ENCODE measurements at regions not wholly inside any gene's neighbourhood (a gene's known extent, or its start where the extent isn't known, plus 50 kb on each side); places are given as distances from the start of the nearest gene placed in this dataset.

DNA sequence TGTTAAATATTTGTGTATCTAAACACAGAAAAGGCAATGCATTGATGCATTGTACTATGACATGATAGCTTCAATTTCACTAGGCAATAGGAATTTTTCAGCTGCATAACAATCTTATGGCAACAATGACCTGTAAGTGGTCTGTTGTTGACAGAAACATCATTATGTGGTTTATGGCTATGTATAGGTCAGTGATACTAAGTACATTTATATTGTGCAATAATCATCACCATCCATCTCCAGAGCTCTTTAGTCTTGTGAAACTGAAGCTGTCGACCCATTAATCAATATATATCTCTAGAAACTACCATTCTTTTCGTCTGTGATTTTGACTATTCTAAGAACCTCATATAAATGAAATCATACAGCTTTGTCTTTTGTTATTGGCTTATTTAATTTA is 200.1 kb upstream of the ZNF717 start:
- H3K27me3 ChIP-seq (replicated peaks), result no peaks in the 10 kb centered on the region
- H3K27ac ChIP-seq, result no peak overlapping the region
- in situ Hi-C loops (cut with HindIII; ENCODE audit: low pct_ligation_motif_present, low sequenced_read_pairs), result no loop called here
- H3K36me3 ChIP-seq (replicated peaks), result no peaks in the 10 kb centered on the region
- TF ChIP-seq, protein P1, sequence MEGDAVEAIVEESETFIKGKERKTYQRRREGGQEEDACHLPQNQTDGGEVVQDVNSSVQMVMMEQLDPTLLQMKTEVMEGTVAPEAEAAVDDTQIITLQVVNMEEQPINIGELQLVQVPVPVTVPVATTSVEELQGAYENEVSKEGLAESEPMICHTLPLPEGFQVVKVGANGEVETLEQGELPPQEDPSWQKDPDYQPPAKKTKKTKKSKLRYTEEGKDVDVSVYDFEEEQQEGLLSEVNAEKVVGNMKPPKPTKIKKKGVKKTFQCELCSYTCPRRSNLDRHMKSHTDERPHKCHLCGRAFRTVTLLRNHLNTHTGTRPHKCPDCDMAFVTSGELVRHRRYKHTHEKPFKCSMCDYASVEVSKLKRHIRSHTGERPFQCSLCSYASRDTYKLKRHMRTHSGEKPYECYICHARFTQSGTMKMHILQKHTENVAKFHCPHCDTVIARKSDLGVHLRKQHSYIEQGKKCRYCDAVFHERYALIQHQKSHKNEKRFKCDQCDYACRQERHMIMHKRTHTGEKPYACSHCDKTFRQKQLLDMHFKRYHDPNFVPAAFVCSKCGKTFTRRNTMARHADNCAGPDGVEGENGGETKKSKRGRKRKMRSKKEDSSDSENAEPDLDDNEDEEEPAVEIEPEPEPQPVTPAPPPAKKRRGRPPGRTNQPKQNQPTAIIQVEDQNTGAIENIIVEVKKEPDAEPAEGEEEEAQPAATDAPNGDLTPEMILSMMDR (IDR thresholded peaks at IDR 0.05; ENCODE audit: low read depth, low read length, missing control alignments), result no peak
- no peak overlapping the region for H3K4me3 ChIP-seq (ENCODE audit: low read depth, low read length)
- DNase-seq, result no peak

DNA sequence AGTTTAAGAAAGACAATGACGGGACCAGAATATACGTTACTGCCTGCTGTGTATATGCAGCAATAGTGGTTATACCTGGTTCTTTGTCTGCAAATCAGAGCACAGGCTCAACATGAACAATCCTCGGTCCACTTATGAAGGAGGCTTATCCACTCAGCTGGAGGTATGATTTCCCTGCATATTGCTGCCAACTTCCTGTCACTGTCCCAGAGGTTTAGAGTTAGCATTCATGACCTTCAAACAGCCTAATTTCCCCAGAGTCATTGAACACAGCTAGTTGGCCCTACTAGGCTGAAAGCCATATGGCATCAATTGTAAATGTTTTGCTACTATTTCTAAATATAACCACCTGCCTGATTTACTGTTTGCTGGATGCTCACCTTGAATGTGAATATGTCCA is 224.9 kb upstream of the ZNF717 start:
- H3K27me3 ChIP-seq (replicated peaks), result no peaks in the 10 kb centered on the region
- H3K27ac ChIP-seq, result no peak overlapping the region
- H3K36me3 ChIP-seq (replicated peaks), result no peaks in the 10 kb centered on the region
- in situ Hi-C loops (cut with HindIII; ENCODE audit: low pct_ligation_motif_present, low sequenced_read_pairs), result no loop called here
- TF ChIP-seq, protein P1 (IDR thresholded peaks at IDR 0.05; ENCODE audit: low read depth, low read length, missing control alignments), result no peak
- no peak for DNase-seq
- H3K4me3 ChIP-seq (ENCODE audit: low read depth, low read length), result no peak overlapping the region

DNA sequence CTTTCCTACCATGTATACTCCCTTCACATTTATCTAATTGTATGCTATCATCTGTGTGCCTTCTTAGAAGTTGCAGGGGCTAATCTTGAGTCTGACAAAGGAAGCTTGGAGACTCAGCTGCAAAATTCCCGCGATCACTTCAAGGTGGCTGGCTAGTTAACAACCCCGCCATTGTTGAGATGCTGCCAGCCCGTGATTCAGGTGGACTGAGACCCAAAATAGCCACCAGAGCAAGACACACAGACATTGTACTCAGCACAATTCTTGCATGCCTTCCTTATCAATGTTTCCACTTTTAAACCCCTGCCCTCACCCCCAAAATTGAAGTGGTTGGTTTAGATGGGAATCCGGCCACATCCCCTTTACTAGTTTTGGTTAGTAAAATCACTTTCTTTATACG is 225.8 kb upstream of the ZNF717 start:
- no peak for DNase-seq
- H3K27ac ChIP-seq, result no peak overlapping the region
- no peaks in the 10 kb centered on the region for H3K36me3 ChIP-seq (replicated peaks)
- H3K27me3 ChIP-seq (replicated peaks), result no peaks in the 10 kb centered on the region
- no peak overlapping the region for H3K4me3 ChIP-seq (ENCODE audit: low read depth, low read length)
- in situ Hi-C loops (cut with HindIII; ENCODE audit: low pct_ligation_motif_present, low sequenced_read_pairs), result no loop called here
- TF ChIP-seq, protein P1 (IDR thresholded peaks at IDR 0.05; ENCODE audit: low read depth, low read length, missing control alignments), result no peak

DNA sequence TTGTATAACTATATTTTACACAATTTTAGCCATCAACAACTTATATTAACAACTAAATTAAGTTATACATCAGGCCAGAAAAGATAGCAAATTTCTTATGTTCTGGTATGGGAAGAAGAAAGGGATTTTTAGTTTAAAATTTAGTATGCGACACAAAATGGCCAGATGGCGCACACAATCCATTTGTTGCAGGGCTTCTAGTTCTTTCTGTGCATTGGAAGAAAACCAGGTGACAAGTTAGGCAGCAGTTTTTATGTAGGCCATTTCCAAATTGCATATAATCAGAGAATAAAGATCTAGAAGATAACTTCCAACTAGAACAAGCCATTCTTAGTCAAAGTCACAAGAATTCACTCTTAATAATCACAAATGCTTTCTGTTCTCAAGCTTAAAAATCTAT is 230.1 kb upstream of the ZNF717 start:
- Histone ChIP-seq H3K36me3 (replicated peaks) (no peaks in the 10 kb centered on the region), H3K27ac (no peak overlapping the region), H3K4me3 (ENCODE audit: low read depth, low read length) (no peak overlapping the region), H3K27me3 (replicated peaks) (no peaks in the 10 kb centered on the region)
- no peak for DNase-seq
- TF ChIP-seq, protein P1 (IDR thresholded peaks at IDR 0.05; ENCODE audit: low read depth, low read length, missing control alignments), result no peak
- in situ Hi-C loops (cut with HindIII; ENCODE audit: low pct_ligation_motif_present, low sequenced_read_pairs), result no loop called here

DNA sequence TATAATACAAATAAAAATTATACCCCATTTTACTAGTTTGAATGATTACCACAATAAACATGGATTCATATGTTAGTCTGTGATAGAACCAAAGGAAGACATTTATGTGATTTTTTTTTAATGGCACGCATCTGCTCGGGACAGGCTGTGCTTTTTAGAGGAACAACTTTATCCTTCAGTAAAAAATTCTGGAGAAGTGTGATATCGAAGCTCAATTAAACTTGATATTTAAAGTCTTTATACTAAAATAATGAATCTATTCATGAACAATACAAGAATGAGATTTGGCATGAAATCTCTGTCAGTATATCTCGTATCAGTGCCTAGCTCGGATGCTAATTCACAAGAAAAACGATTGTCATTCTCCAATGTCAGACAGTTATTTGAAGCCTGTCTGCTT is 230.8 kb upstream of the ZNF717 start:
- Histone ChIP-seq H3K27me3 (replicated peaks) (no peaks in the 10 kb centered on the region), H3K27ac (no peak overlapping the region), H3K4me3 (ENCODE audit: low read depth, low read length) (no peak overlapping the region), H3K36me3 (replicated peaks) (no peaks in the 10 kb centered on the region)
- TF ChIP-seq, protein P1 (IDR thresholded peaks at IDR 0.05; ENCODE audit: low read depth, low read length, missing control alignments), result no peak
- in situ Hi-C loops (cut with HindIII; ENCODE audit: low pct_ligation_motif_present, low sequenced_read_pairs), result no loop called here
- DNase-seq, result no peak

- H3K27ac ChIP-seq, result no peak overlapping the region
- H3K36me3 ChIP-seq (replicated peaks), result no peaks in the 10 kb centered on the region
- H3K27me3 ChIP-seq (replicated peaks), result no peaks in the 10 kb centered on the region
- in situ Hi-C loops (cut with HindIII; ENCODE audit: low pct_ligation_motif_present, low sequenced_read_pairs), result no loop called here
- TF ChIP-seq, protein P1 (IDR thresholded peaks at IDR 0.05; ENCODE audit: low read depth, low read length, missing control alignments), result no peak
- no peak for DNase-seq
- H3K4me3 ChIP-seq (ENCODE audit: low read depth, low read length), result no peak overlapping the region
Measured at GRCh38 chr3:76016769-76017439, 231.6 kb upstream of the ZNF717 start.

Data from brain microvascular endothelial cell (primary cell).